GM19324 (cell line): ENCODE measurements at regions not wholly inside any gene's neighbourhood (a gene's known extent, or its start where the extent isn't known, plus 50 kb on each side); places are given as distances from the start of the nearest gene placed in this dataset.

Experiments
- ATAC-seq: cut with Tn5 transposase; IDR thresholded peaks from one replicate; pipeline ENCODE4 v1.9.1; 2021; ENCODE audit warnings: mild to moderate bottlenecking, moderate library complexity; ENCODE audit not compliant: unreplicated experiment, low FRiP score

- no peak for ATAC-seq
Observed at GRCh38 chr6:170122651-170123050, 168.2 kb downstream of the DLL1 start.

- ATAC-seq, result no peak
Observed at GRCh38 chr6:170117111-170117972, 173.5 kb downstream of the DLL1 start.

- no peak for ATAC-seq
Observed at GRCh38 chr6:170116636-170117035, 174.2 kb downstream of the DLL1 start.

- ATAC-seq, result no peak
Observed at GRCh38 chr6:170114956-170115855, 175.7 kb downstream of the DLL1 start.

GRCh38 chr6:170114187-170114945 lies 176.5 kb downstream of the DLL1 start:
- no peak for ATAC-seq

GRCh38 chr6:170113141-170113540 lies 177.7 kb downstream of the DLL1 start:
- no peak for ATAC-seq

- ATAC-seq, result no peak
Observed at GRCh38 chr6:170112583-170112860, 178.4 kb downstream of the DLL1 start.

GRCh38 chr6:170111816-170112582 lies 178.9 kb downstream of the DLL1 start:
- no peak for ATAC-seq

- ATAC-seq, result no peak
Observed at GRCh38 chr6:170111141-170111664, 179.7 kb downstream of the DLL1 start.

- ATAC-seq, result no peak
Observed at GRCh38 chr6:170110201-170111140, 180.4 kb downstream of the DLL1 start.

- no peak for ATAC-seq
Observed at GRCh38 chr6:170108890-170109587, 181.8 kb downstream of the DLL1 start.

GRCh38 chr6:170108456-170108855 lies 182.4 kb downstream of the DLL1 start:
- ATAC-seq, result no peak

- ATAC-seq, result no peak
Observed at GRCh38 chr6:170107606-170108222, 183.2 kb downstream of the DLL1 start.

GRCh38 chr6:170106906-170107525 lies 183.9 kb downstream of the DLL1 start:
- ATAC-seq, result no peak

GRCh38 chr6:170102582-170103481 lies 188.0 kb downstream of the DLL1 start:
- ATAC-seq, result no peak

- no peak for ATAC-seq
Observed at GRCh38 chr6:170102038-170102437, 188.8 kb downstream of the DLL1 start.
